Cardiac muscle cell (in vitro differentiated cells and primary cell): ENCODE measurements at regions not wholly inside any gene's neighbourhood (a gene's known extent, or its start where the extent isn't known, plus 50 kb on each side); places are given as distances from the start of the nearest gene placed in this dataset.
"Not testable (repeated sequence)": the region's sequence is repeated elsewhere in the genome, so short reads cannot be mapped to it uniquely, and the experiment has no call there.

Experiments used
- DNase-seq, 2 donors: peaks; one replicate each; pipeline versions ENCODE4 v3.0.0 to v3.0.0-alpha.2; 2010 to 2017; ENCODE audit warnings: low read depth in 1 of 2, low spot score in 1 of 2
- H3K27ac ChIP-seq: fragments of 200-600 bp; sonication (generic); 2 replicates; pipeline ENCODE4 v1.5.1; 2016
- H3K27me3 ChIP-seq: fragments of 200-600 bp; sonication (generic); 2 replicates; pipeline ENCODE4 v1.6.0; 2016; ENCODE audit warnings: control low read depth
- H3K36me3 ChIP-seq: fragments of 200-600 bp; sonication (generic); 2 replicates; pipeline ENCODE4 v1.5.1; 2016; ENCODE audit warnings: control low read depth
- H3K4me1 ChIP-seq: fragments of 200-600 bp; sonication (generic); 2 replicates; pipeline ENCODE4 v1.8.1; 2017; ENCODE audit warnings: low read depth, mild to moderate bottlenecking, mixed run types
- H3K4me3 ChIP-seq: fragments of 200-600 bp; sonication (generic); 2 replicates; pipeline ENCODE4 v1.5.1; 2016; ENCODE audit warnings: mild to moderate bottlenecking
- H3K9me3 ChIP-seq: fragments of 200-600 bp; sonication (generic); 2 replicates; pipeline ENCODE4 v1.5.1; 2017; ENCODE audit warnings: low read depth, mild to moderate bottlenecking, control low read depth
- TF ChIP-seq, protein P1 (sequence below): IDR thresholded peaks from 2 replicates; pipeline ENCODE4 v1.5.1; 2012; ENCODE audit warnings: low read depth, mild to moderate bottlenecking, low read length

GRCh38 chr7:86444245-86444644 is 199.5 kb upstream of the GRM3 start:
- H3K27ac ChIP-seq, result no peak overlapping the region
- no peaks in the 10 kb centered on the region for H3K27me3 ChIP-seq
- TF ChIP-seq, protein P1, sequence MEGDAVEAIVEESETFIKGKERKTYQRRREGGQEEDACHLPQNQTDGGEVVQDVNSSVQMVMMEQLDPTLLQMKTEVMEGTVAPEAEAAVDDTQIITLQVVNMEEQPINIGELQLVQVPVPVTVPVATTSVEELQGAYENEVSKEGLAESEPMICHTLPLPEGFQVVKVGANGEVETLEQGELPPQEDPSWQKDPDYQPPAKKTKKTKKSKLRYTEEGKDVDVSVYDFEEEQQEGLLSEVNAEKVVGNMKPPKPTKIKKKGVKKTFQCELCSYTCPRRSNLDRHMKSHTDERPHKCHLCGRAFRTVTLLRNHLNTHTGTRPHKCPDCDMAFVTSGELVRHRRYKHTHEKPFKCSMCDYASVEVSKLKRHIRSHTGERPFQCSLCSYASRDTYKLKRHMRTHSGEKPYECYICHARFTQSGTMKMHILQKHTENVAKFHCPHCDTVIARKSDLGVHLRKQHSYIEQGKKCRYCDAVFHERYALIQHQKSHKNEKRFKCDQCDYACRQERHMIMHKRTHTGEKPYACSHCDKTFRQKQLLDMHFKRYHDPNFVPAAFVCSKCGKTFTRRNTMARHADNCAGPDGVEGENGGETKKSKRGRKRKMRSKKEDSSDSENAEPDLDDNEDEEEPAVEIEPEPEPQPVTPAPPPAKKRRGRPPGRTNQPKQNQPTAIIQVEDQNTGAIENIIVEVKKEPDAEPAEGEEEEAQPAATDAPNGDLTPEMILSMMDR, result no peak
- DNase-seq, result no peak
- no peak overlapping the region for H3K4me3 ChIP-seq
- H3K4me1 ChIP-seq, result peaks cover 6% of the 10 kb centered on the region
- H3K36me3 ChIP-seq, result no peaks in the 10 kb centered on the region
- no peaks in the 10 kb centered on the region for H3K9me3 ChIP-seq

DNA sequence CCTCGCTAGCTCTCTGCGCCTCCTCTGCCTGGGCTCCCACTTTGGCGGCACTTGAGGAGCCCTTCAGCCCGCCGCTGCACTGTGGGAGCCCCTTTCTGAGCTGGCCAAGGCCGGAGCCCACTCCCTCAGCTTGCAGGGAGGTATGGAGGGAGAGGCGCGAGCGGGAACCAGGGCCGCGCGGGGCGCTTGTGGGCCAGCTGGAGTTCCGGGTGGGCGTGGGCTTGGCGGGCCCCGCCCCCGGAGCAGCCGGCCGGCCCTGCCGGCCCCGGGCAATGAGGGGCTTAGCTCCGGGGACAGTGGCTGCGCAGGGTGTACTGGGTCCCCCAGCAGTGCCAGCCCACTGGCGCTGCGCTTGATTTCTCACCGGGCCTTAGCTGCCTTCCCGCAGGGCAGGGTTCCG is 203.3 kb upstream of the GRM3 start:
- H3K4me3 ChIP-seq, H3K27me3 ChIP-seq, H3K9me3 ChIP-seq, DNase-seq, H3K27ac ChIP-seq, H3K36me3 ChIP-seq: not testable (repeated sequence)
- H3K4me1 ChIP-seq, result peaks cover 10% of the 10 kb centered on the region

DNA sequence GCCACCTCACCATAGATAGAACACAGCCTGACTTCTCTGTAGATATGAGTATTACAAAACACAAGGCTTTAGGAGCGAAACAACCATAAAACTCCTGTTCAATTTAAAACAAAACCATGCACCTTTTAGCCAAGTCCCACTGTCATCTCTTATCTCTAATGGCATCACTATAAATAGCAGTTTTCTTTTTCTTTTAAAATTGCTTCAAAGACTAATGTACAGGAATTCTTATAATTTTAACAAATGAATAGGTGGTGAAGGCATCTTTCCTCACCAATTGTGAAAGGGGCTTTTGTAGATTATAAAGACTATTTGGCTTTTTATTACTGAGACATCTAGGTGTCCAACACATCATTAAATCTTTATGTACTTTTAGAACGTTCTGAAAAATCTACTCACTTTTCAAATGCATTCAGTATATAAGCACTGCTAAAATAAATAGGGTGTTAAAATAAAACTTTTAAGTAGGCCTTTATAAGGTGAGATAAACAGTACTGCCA is 205.7 kb upstream of the GRM3 start:
- peaks cover 10% of the 10 kb centered on the region for H3K4me1 ChIP-seq
- no peaks in the 10 kb centered on the region for H3K36me3 ChIP-seq
- no peaks in the 10 kb centered on the region for H3K27me3 ChIP-seq
- H3K4me3 ChIP-seq, result no peak overlapping the region
- DNase-seq, result no peak
- H3K9me3 ChIP-seq, result no peaks in the 10 kb centered on the region
- TF ChIP-seq, protein P1, result no peak
- no peak overlapping the region for H3K27ac ChIP-seq

DNA sequence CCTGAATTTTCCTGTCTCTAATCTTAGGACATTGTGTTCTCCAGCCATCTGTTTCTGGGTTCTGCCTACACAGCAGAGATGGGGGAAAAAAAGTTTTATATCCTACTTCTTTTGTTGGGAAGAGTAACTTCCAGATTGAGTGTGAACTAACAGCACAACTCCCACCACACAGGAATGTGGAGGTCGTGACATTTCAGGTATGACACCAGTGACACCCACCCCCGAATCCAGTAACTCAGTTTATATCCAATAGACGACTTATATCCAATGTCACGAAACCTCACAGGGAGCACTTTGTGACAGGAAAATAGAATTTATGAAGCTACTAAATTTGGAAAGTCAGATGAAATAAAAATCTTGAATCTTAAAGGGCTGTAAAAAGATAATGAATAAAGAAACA is 211.9 kb upstream of the GRM3 start:
- Histone ChIP-seq H3K9me3 (no peaks in the 10 kb centered on the region), H3K36me3 (no peaks in the 10 kb centered on the region), H3K4me1 (peaks cover 7% of the 10 kb centered on the region), H3K27ac (no peak overlapping the region), H3K4me3 (no peak overlapping the region), H3K27me3 (no peaks in the 10 kb centered on the region)
- TF ChIP-seq, protein P1, result no peak
- no peak for DNase-seq

GRCh38 chr7:86411814-86412213 is 231.9 kb upstream of the GRM3 start:
- H3K36me3 ChIP-seq, result no peaks in the 10 kb centered on the region
- no peak for DNase-seq
- H3K27ac ChIP-seq, result no peak overlapping the region
- no peaks in the 10 kb centered on the region for H3K4me1 ChIP-seq
- no peak overlapping the region for H3K4me3 ChIP-seq
- no peaks in the 10 kb centered on the region for H3K27me3 ChIP-seq
- TF ChIP-seq, protein P1, result no peak
- no peaks in the 10 kb centered on the region for H3K9me3 ChIP-seq

- H3K36me3 ChIP-seq, result no peaks in the 10 kb centered on the region
- no peaks in the 10 kb centered on the region for H3K4me1 ChIP-seq
- TF ChIP-seq, protein P1, result no peak
These were observed 236.4 kb upstream of the GRM3 start for GRCh38 chr7:86407291-86407690.

More at GRCh38 chr7:86407291-86407690, 236.4 kb upstream of the GRM3 start:
- Histone ChIP-seq H3K27me3 (no peaks in the 10 kb centered on the region), H3K9me3 (no peaks in the 10 kb centered on the region), H3K27ac (no peak overlapping the region), H3K4me3 (no peak overlapping the region)
- DNase-seq, result no peak
